ENCODE measurements at regions not wholly inside any gene's neighbourhood (a gene's known extent, or its start where the extent isn't known, plus 50 kb on each side); places are given as distances from the start of the nearest gene placed in this dataset.

- no peaks in the 10 kb centered on the region for H3K36me3 ChIP-seq (ENCODE audit: low read depth)
- H3K9me3 ChIP-seq, result no peaks in the 10 kb centered on the region
- peaks cover 14% of the 10 kb centered on the region for H3K4me1 ChIP-seq (ENCODE audit: low read depth)
- no peak for TF ChIP-seq CTCF (IDR thresholded peaks at IDR 0.05)
- DNase-seq, result no peak
- intact Hi-C loops (cut with DNase I, micrococcal nuclease), result no loop called here
- ATAC-seq, result no peak
- no peak overlapping the region for H3K4me3 ChIP-seq
Observed at GRCh38 chr4:114034189-114034588, 54.7 kb upstream of the ARSJ start.

GRCh38 chr4:114036426-114036825 is 57.0 kb upstream of the ARSJ start:
- intact Hi-C loops (cut with DNase I, micrococcal nuclease), result no loop called here
- TF ChIP-seq CTCF (IDR thresholded peaks at IDR 0.05), result no peak
- ATAC-seq (peak; percentile 95), DNase-seq (peak in 1 of 3 donors; percentile 28)
- H3K36me3 ChIP-seq (ENCODE audit: low read depth), result no peaks in the 10 kb centered on the region
- no peak overlapping the region for H3K4me3 ChIP-seq
- peaks cover 14% of the 10 kb centered on the region for H3K4me1 ChIP-seq (ENCODE audit: low read depth)
- no peaks in the 10 kb centered on the region for H3K9me3 ChIP-seq

- intact Hi-C loops (cut with DNase I, micrococcal nuclease), result no loop called here
- H3K36me3 ChIP-seq (ENCODE audit: low read depth), result no peaks in the 10 kb centered on the region
- TF ChIP-seq CTCF (IDR thresholded peaks at IDR 0.05), result no peak
- no peaks in the 10 kb centered on the region for H3K9me3 ChIP-seq
- peaks cover 14% of the 10 kb centered on the region for H3K4me1 ChIP-seq (ENCODE audit: low read depth)
- no peak overlapping the region for H3K4me3 ChIP-seq
- DNase-seq (no peak), ATAC-seq (peak; percentile 58)
Observed at GRCh38 chr4:114036864-114037263, 57.4 kb upstream of the ARSJ start.

GRCh38 chr4:114037988-114038387 is 58.5 kb upstream of the ARSJ start:
- no peak for TF ChIP-seq CTCF (IDR thresholded peaks at IDR 0.05)
- ATAC-seq, result no peak
- no peak for DNase-seq
- no peaks in the 10 kb centered on the region for H3K9me3 ChIP-seq
- intact Hi-C loops (cut with DNase I, micrococcal nuclease), result no loop called here
- peaks cover 14% of the 10 kb centered on the region for H3K4me1 ChIP-seq (ENCODE audit: low read depth)
- H3K4me3 ChIP-seq, result no peak overlapping the region
- no peaks in the 10 kb centered on the region for H3K36me3 ChIP-seq (ENCODE audit: low read depth)

- intact Hi-C loops (cut with DNase I, micrococcal nuclease), result no loop called here
- Histone ChIP-seq H3K4me1 (ENCODE audit: low read depth) (peaks cover 11% of the 10 kb centered on the region), H3K9me3 (no peaks in the 10 kb centered on the region), H3K4me3 (no peak overlapping the region), H3K36me3 (ENCODE audit: low read depth) (no peaks in the 10 kb centered on the region)
- peak; percentile 45 for ATAC-seq
- DNase-seq, result no peak
- TF ChIP-seq CTCF (IDR thresholded peaks at IDR 0.05), result no peak
Observed at GRCh38 chr4:114038762-114039387, 59.4 kb upstream of the ARSJ start.
